Heart right ventricle (tissue), 16 donors: ENCODE measurements at regions not wholly inside any gene's neighbourhood (a gene's known extent, or its start where the extent isn't known, plus 50 kb on each side); places are given as distances from the start of the nearest gene placed in this dataset.

Experiments
- ATAC-seq, 8 donors: fragments of 200-7000 bp; cut with Tn5 transposase; one replicate each; pipeline ENCODE4 v1.9.1; 2020; ENCODE audit warnings: mild to moderate bottlenecking in 8 of 8, moderate library complexity in 8 of 8, moderate number of reproducible peaks in 1 of 8
- DNase-seq, 2 donors: peaks; one replicate each; pipeline ENCODE4 v3.0.0-alpha.2; 2020
- H3K27ac ChIP-seq, 10 donors: fragments of 200-600 bp; sonication (generic) in 2 of 10; one replicate each; pipeline versions ENCODE4 v1.5.0 to v1.8.0; 2020 to 2022; ENCODE audit warnings: mild to moderate bottlenecking in 3 of 10
- H3K27me3 ChIP-seq, 7 donors: fragments of 200-600 bp; one replicate each; pipeline ENCODE4 v1.8.0; 2021 to 2022; ENCODE audit warnings: mild to moderate bottlenecking in 2 of 7
- H3K36me3 ChIP-seq, 9 donors: fragments of 200-600 bp; sonication (generic) in 1 of 9; one replicate each; pipeline versions ENCODE4 v1.5.0 to v1.8.0; 2020 to 2022; ENCODE audit warnings: mild to moderate bottlenecking in 2 of 9
- H3K4me1 ChIP-seq, 9 donors: fragments of 200-600 bp; sonication (generic) in 1 of 9; one replicate each; pipeline versions ENCODE4 v1.5.0 to v1.8.0; 2020 to 2022; ENCODE audit warnings: mild to moderate bottlenecking in 4 of 9
- H3K4me3 ChIP-seq, 10 donors: fragments of 200-600 bp; sonication (generic) in 2 of 10; one replicate each; pipeline versions ENCODE4 v1.5.0 to v1.8.0; 2020 to 2022; ENCODE audit warnings: mild to moderate bottlenecking in 7 of 10, moderate library complexity in 2 of 10
- H3K9me3 ChIP-seq, 11 donors: fragments of 200-600 bp in 10 of 11; sonication (generic) in 2 of 11; one replicate each; pipeline versions ENCODE4 v1.5.0 to v1.8.0; 2013 to 2022; ENCODE audit warnings: mild to moderate bottlenecking in 2 of 11, control low read depth in 1 of 11, moderate library complexity in 1 of 11
- WGBS, 2 donors: extraction: QIAGEN DNeasy Blood & Tissue Kit; methylation state at CpG; one replicate each; pipeline ENCODE4 v1.1.7; 2013; ENCODE audit warnings: inconsistent platforms in 1 of 2; 5-methylcytosine and 5-hydroxymethylcytosine counted together
- intact Hi-C, 10 donors: fragments of 100-400 bp; cut with DNase I; formaldehyde crosslinking; loops; one replicate each; pipeline versions ENCODE4 v1.11.1 to v1.14.2; 2022
- TF ChIP-seq, protein P1 (sequence below), 9 donors: fragments of 200-600 bp; sonication (generic) in 2 of 9; IDR thresholded peaks; one replicate each; pipeline versions ENCODE4 v1.5.0 to v1.8.0; 2021 to 2022; ENCODE audit warnings: antibody characterized with exemption in 9 of 9, mild to moderate bottlenecking in 5 of 9, moderate library complexity in 1 of 9
- donor health status: Arrhythmogenic right ventricular cardiomyopathy.
- donor health status: ischemic (EF 13 %, LVEDD 7.1; RV severe dilation, severe dysfunction).
- donor health status: healthy with polysubstance abuse.
- donor health status: DM: no; HTN: yes; CAD: no.
- donor health status: DM: no; HTN: no; CAD: no.
- donor health status: ischemic (EF 25% LVEDD 6.9; RV normal size, moderate dysfunction).
- donor health status: ischemic (EF 25% LVEDD 5.7; RV mildly dilated, moderate dysfunction).
- donor health status: healthy.
- donor health status: DM: yes; HTN: yes; CAD: no.
- donor health status: Ischemic cardiomyopathy.
- donor health status: ischemic (EF 35%, LVEDD 5.7; RV mildly dilated, moderate dysfunction).
- donor health status: nonischemic (EF 11% LVEDD 7.7; RV severe dilation, severe dysfunction).
- donor health status: DM: yes; HTN: yes; CAD: no.
- donor health status: PGD.
- donor health status: ischemic (EF 29% LVEDD 5.4; RV normal size, mild dysfunction).
- donor health status: nonischemic (EF 23%, LVEDD 6.1; RV moderate dilation, normal function).

DNA sequence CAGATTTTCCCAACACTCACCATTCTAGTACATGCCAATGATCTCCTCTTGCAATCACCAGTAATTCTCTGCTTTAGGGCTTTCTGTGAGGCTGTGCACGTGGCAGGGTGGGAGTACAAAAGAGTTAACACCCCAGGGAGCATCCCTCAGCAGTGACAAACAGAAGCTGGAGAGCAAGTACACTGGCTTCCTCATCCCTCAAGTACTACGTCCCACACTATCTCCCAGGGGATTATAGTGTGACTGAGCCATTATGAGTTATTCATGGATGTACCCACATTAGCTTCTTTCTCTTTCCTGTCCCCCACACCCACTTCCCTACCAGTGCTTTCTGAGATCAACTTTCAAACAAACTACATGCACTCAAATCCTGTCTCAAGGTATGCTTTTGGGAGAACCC, 1216.5 kb upstream of the AUTS2 start:
- Histone ChIP-seq H3K4me3 (no peak overlapping the region), H3K27me3 (no peaks in the 10 kb centered on the region), H3K9me3 (peaks cover 0 to 49% (median 15%) of the 10 kb centered on the region in 11 donors), H3K4me1 (no peaks in the 10 kb centered on the region), H3K27ac (no peak overlapping the region), H3K36me3 (no peaks in the 10 kb centered on the region)
- DNase-seq = no peak
- intact Hi-C loops = no loop called here
- WGBS, 2 donors = 31 to 40% methylated on average over 2 of the region's 2 CpGs
- TF ChIP-seq, protein P1, sequence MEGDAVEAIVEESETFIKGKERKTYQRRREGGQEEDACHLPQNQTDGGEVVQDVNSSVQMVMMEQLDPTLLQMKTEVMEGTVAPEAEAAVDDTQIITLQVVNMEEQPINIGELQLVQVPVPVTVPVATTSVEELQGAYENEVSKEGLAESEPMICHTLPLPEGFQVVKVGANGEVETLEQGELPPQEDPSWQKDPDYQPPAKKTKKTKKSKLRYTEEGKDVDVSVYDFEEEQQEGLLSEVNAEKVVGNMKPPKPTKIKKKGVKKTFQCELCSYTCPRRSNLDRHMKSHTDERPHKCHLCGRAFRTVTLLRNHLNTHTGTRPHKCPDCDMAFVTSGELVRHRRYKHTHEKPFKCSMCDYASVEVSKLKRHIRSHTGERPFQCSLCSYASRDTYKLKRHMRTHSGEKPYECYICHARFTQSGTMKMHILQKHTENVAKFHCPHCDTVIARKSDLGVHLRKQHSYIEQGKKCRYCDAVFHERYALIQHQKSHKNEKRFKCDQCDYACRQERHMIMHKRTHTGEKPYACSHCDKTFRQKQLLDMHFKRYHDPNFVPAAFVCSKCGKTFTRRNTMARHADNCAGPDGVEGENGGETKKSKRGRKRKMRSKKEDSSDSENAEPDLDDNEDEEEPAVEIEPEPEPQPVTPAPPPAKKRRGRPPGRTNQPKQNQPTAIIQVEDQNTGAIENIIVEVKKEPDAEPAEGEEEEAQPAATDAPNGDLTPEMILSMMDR (IDR thresholded peaks at IDR 0.05) = no peak
- no peak for ATAC-seq

DNA sequence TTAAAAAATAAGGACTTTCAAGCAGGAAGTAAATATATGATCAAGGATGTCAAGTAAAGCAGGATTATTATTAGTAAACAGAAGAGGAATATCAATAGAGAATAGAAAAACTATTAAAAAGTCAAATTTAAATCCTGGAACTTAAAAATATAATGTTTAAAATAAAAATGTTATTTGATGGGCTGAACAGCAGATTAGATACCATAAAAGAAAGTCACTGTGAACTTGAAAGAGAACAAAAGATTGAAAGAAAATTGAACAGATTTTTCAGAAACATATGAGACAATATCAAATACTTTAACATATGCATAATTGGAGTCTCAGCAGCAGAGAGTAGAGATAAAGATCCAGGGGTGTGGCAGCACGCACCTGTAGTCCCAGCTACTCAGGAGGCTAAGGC, 1213.7 kb upstream of the AUTS2 start:
- intact Hi-C loops = no loop called here
- Histone ChIP-seq H3K36me3 (no peaks in the 10 kb centered on the region), H3K27ac (no peak overlapping the region), H3K4me3 (no peak overlapping the region), H3K27me3 (no peaks in the 10 kb centered on the region), H3K9me3 (peaks cover 0 to 43% (median 15%) of the 10 kb centered on the region in 11 donors), H3K4me1 (no peaks in the 10 kb centered on the region)
- WGBS, 2 donors = 80 to 89% methylated on average over 1 of the region's 1 CpG
- TF ChIP-seq, protein P1 (IDR thresholded peaks at IDR 0.05) = no peak
- no peak for ATAC-seq
- DNase-seq = no peak

DNA sequence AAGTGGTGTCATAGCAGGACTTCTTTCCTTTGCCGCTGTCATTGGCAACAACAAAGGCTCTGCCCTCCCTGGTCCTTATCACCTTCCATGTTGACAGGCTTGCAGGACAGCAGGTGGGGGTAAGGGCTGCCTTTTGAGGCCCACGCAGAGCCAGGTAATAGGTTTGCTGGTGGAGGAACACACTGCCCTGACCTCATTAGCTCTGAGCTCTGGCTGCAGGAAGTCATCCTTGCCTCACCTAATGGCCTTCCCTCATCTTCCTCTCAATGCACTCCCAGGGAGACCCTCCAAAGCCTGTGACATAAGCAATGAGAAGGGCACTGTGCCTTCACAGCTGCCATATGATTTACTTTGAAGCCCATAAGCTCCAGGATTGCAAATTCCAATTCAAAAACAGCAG, 1205.2 kb upstream of the AUTS2 start:
- ATAC-seq (no peak), DNase-seq (no peak)
- TF ChIP-seq, protein P1 (IDR thresholded peaks at IDR 0.05) = no peak
- H3K4me3 ChIP-seq = no peak overlapping the region
- no peaks in the 10 kb centered on the region for H3K27me3 ChIP-seq
- intact Hi-C loops = loop anchor here in 1 of 10 donors (10.0 kb wide), 1 partner anchor 62 kb away; no protein-coding TSS in a partner anchor
- H3K4me1 ChIP-seq = no peaks in the 10 kb centered on the region
- no peak overlapping the region for H3K27ac ChIP-seq
- H3K36me3 ChIP-seq = no peaks in the 10 kb centered on the region
- WGBS, 2 donors = 38 to 70% methylated on average over 2 of the region's 2 CpGs
- H3K9me3 ChIP-seq = peaks cover 0 to 10% (median 0%) of the 10 kb centered on the region in 11 donors

DNA sequence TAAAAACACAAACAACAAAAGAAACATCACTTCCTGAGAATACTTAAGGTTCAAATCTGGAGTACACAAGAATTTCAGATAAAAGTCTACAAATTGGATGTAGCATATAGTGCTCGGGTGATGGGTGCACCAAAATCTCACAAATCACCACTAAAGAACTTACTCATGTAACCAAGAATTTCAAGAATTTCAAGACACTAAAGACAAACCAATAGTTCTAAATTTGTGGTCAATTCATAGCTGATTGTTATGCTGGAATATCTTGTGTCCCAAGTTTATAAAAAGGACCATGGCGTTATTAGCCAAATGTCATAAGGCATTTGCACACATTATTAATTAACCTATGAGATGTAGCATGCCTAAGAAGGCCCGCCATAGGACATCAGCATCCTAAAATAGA, 1204.1 kb upstream of the AUTS2 start:
- H3K27ac ChIP-seq = no peak overlapping the region
- ATAC-seq (no peak), DNase-seq (no peak)
- TF ChIP-seq, protein P1 (IDR thresholded peaks at IDR 0.05) = no peak
- H3K27me3 ChIP-seq = no peaks in the 10 kb centered on the region
- no peak overlapping the region for H3K4me3 ChIP-seq
- intact Hi-C loops = loop anchor here in 1 of 10 donors (10.0 kb wide), 1 partner anchor 61 kb away; no protein-coding TSS in a partner anchor
- H3K9me3 ChIP-seq = peaks cover 0 to 7% (median 0%) of the 10 kb centered on the region in 11 donors
- H3K36me3 ChIP-seq = no peaks in the 10 kb centered on the region
- no peaks in the 10 kb centered on the region for H3K4me1 ChIP-seq
- 86% methylated on average over 3 of the region's 3 CpGs for WGBS, 2 donors
